ENCODE measurements at regions not wholly inside any gene's neighbourhood (a gene's known extent, or its start where the extent isn't known, plus 50 kb on each side); places are given as distances from the start of the nearest gene placed in this dataset.
"Not testable (repeated sequence)": the region's sequence is repeated elsewhere in the genome, so short reads cannot be mapped to it uniquely, and the experiment has no call there.

GRCh38 chr2:163951312-163951711 lies 215.5 kb upstream of the FIGN start:
- FAIRE-seq (no peak), DNase-seq (no peak)
- Histone ChIP-seq H3K4me3 (ENCODE audit: low read depth in 1 of 3, low read length in 3 of 3) (no peak overlapping the region), H3K27me3 (ENCODE audit: control insufficient read depth in 3 of 3, insufficient read depth in 3 of 3, low read length in 3 of 3) (no peaks in the 10 kb centered on the region), H3K9me3 (ENCODE audit: control insufficient read depth in 2 of 2, insufficient read depth in 1 of 2, low read depth in 1 of 2, low read length in 1 of 2) (no peaks in the 10 kb centered on the region), H3K36me3 (ENCODE audit: control insufficient read depth in 3 of 3, insufficient read depth in 2 of 3, low read depth in 1 of 3, low read length in 3 of 3) (no peaks in the 10 kb centered on the region), H3K4me1 (ENCODE audit: control insufficient read depth in 3 of 3, insufficient read depth in 2 of 3, low read depth in 1 of 3, low read length in 2 of 3) (no peaks in the 10 kb centered on the region), H3K27ac (ENCODE audit: low read depth in 1 of 3, low read length in 2 of 3) (no peak overlapping the region)

GRCh38 chr2:163949693-163950092 lies 213.9 kb upstream of the FIGN start:
- H3K9me3 ChIP-seq (ENCODE audit: control insufficient read depth in 2 of 2, insufficient read depth in 1 of 2, low read depth in 1 of 2, low read length in 1 of 2), result no peaks in the 10 kb centered on the region
- no peak overlapping the region for H3K4me3 ChIP-seq (ENCODE audit: low read depth in 1 of 3, low read length in 3 of 3)
- H3K27me3 ChIP-seq (ENCODE audit: control insufficient read depth in 3 of 3, insufficient read depth in 3 of 3, low read length in 3 of 3), result no peaks in the 10 kb centered on the region
- FAIRE-seq (no peak), DNase-seq (no peak)
- H3K4me1 ChIP-seq (ENCODE audit: control insufficient read depth in 3 of 3, insufficient read depth in 2 of 3, low read depth in 1 of 3, low read length in 2 of 3), result no peaks in the 10 kb centered on the region
- no peaks in the 10 kb centered on the region for H3K36me3 ChIP-seq (ENCODE audit: control insufficient read depth in 3 of 3, insufficient read depth in 2 of 3, low read depth in 1 of 3, low read length in 3 of 3)
- no peak overlapping the region for H3K27ac ChIP-seq (ENCODE audit: low read depth in 1 of 3, low read length in 2 of 3)

- Histone ChIP-seq H3K36me3 (ENCODE audit: control insufficient read depth in 3 of 3, insufficient read depth in 2 of 3, low read depth in 1 of 3, low read length in 3 of 3) (no peaks in the 10 kb centered on the region), H3K4me1 (ENCODE audit: control insufficient read depth in 3 of 3, insufficient read depth in 2 of 3, low read depth in 1 of 3, low read length in 2 of 3) (no peaks in the 10 kb centered on the region), H3K4me3 (ENCODE audit: low read depth in 1 of 3, low read length in 3 of 3) (no peak overlapping the region), H3K9me3 (ENCODE audit: control insufficient read depth in 2 of 2, insufficient read depth in 1 of 2, low read depth in 1 of 2, low read length in 1 of 2) (no peaks in the 10 kb centered on the region), H3K27ac (ENCODE audit: low read depth in 1 of 3, low read length in 2 of 3) (no peak overlapping the region), H3K27me3 (ENCODE audit: control insufficient read depth in 3 of 3, insufficient read depth in 3 of 3, low read length in 3 of 3) (no peaks in the 10 kb centered on the region)
- 88 to 92% (median 90%) methylated on average over 4 of the region's 4 CpGs for WGBS, 3 donors
- FAIRE-seq, result no peak
- no peak for DNase-seq
Observed at GRCh38 chr2:163944347-163944737, 208.5 kb upstream of the FIGN start.

- no peak overlapping the region for H3K4me3 ChIP-seq (ENCODE audit: low read depth in 1 of 3, low read length in 3 of 3)
- no peak for FAIRE-seq
- WGBS, 3 donors, result 52 to 70% (median 58%) methylated on average over 9 of the region's 9 CpGs
Observed at GRCh38 chr2:163943403-163944346, 207.9 kb upstream of the FIGN start.

GRCh38 chr2:163934131-163934530 lies 198.3 kb upstream of the FIGN start:
- DNase-seq, result no peak
- no peak overlapping the region for H3K27ac ChIP-seq (ENCODE audit: low read depth in 1 of 3, low read length in 2 of 3)
- H3K4me1 ChIP-seq (ENCODE audit: control insufficient read depth in 3 of 3, insufficient read depth in 2 of 3, low read depth in 1 of 3, low read length in 2 of 3), result no peaks in the 10 kb centered on the region
- no peaks in the 10 kb centered on the region for H3K27me3 ChIP-seq (ENCODE audit: control insufficient read depth in 3 of 3, insufficient read depth in 3 of 3, low read length in 3 of 3)
- no peak for FAIRE-seq
- H3K9me3 ChIP-seq (ENCODE audit: control insufficient read depth in 2 of 2, insufficient read depth in 1 of 2, low read depth in 1 of 2, low read length in 1 of 2), result no peaks in the 10 kb centered on the region
- H3K4me3 ChIP-seq (ENCODE audit: low read depth in 1 of 3, low read length in 3 of 3), result no peak overlapping the region
- no peaks in the 10 kb centered on the region for H3K36me3 ChIP-seq (ENCODE audit: control insufficient read depth in 3 of 3, insufficient read depth in 2 of 3, low read depth in 1 of 3, low read length in 3 of 3)

More at GRCh38 chr2:163943403-163944346, 207.9 kb upstream of the FIGN start:
- no peaks in the 10 kb centered on the region for H3K36me3 ChIP-seq (ENCODE audit: control insufficient read depth in 3 of 3, insufficient read depth in 2 of 3, low read depth in 1 of 3, low read length in 3 of 3)
- no peaks in the 10 kb centered on the region for H3K4me1 ChIP-seq (ENCODE audit: control insufficient read depth in 3 of 3, insufficient read depth in 2 of 3, low read depth in 1 of 3, low read length in 2 of 3)
- no peaks in the 10 kb centered on the region for H3K9me3 ChIP-seq (ENCODE audit: control insufficient read depth in 2 of 2, insufficient read depth in 1 of 2, low read depth in 1 of 2, low read length in 1 of 2)
- no peak overlapping the region for H3K27ac ChIP-seq (ENCODE audit: low read depth in 1 of 3, low read length in 2 of 3)
- DNase-seq, result no peak
- H3K27me3 ChIP-seq (ENCODE audit: control insufficient read depth in 3 of 3, insufficient read depth in 3 of 3, low read length in 3 of 3), result no peaks in the 10 kb centered on the region

- no peaks in the 10 kb centered on the region for H3K36me3 ChIP-seq (ENCODE audit: control insufficient read depth in 3 of 3, insufficient read depth in 2 of 3, low read depth in 1 of 3, low read length in 3 of 3)
- no peaks in the 10 kb centered on the region for H3K9me3 ChIP-seq (ENCODE audit: control insufficient read depth in 2 of 2, insufficient read depth in 1 of 2, low read depth in 1 of 2, low read length in 1 of 2)
- no peaks in the 10 kb centered on the region for H3K27me3 ChIP-seq (ENCODE audit: control insufficient read depth in 3 of 3, insufficient read depth in 3 of 3, low read length in 3 of 3)
- no peak overlapping the region for H3K4me3 ChIP-seq (ENCODE audit: low read depth in 1 of 3, low read length in 3 of 3)
- no peak overlapping the region for H3K27ac ChIP-seq (ENCODE audit: low read depth in 1 of 3, low read length in 2 of 3)
- WGBS, 3 donors, result 69 to 80% (median 71%) methylated on average over 5 of the region's 5 CpGs
- DNase-seq (no peak), FAIRE-seq (no peak)
- H3K4me1 ChIP-seq (ENCODE audit: control insufficient read depth in 3 of 3, insufficient read depth in 2 of 3, low read depth in 1 of 3, low read length in 2 of 3), result no peaks in the 10 kb centered on the region
Observed at GRCh38 chr2:163919717-163920116, 183.9 kb upstream of the FIGN start.

- DNase-seq; H3K27me3 ChIP-seq (ENCODE audit: control insufficient read depth in 3 of 3, insufficient read depth in 3 of 3, low read length in 3 of 3); H3K4me3 ChIP-seq (ENCODE audit: low read depth in 1 of 3, low read length in 3 of 3); H3K9me3 ChIP-seq (ENCODE audit: control insufficient read depth in 2 of 2, insufficient read depth in 1 of 2, low read depth in 1 of 2, low read length in 1 of 2); H3K4me1 ChIP-seq (ENCODE audit: control insufficient read depth in 3 of 3, insufficient read depth in 2 of 3, low read depth in 1 of 3, low read length in 2 of 3); H3K36me3 ChIP-seq (ENCODE audit: control insufficient read depth in 3 of 3, insufficient read depth in 2 of 3, low read depth in 1 of 3, low read length in 3 of 3); H3K27ac ChIP-seq (ENCODE audit: low read depth in 1 of 3, low read length in 2 of 3); FAIRE-seq: not testable (repeated sequence)
- 91 to 98% (median 95%) methylated on average over 19 of the region's 19 CpGs for WGBS, 3 donors
Observed at GRCh38 chr2:163914486-163914885, 178.7 kb upstream of the FIGN start.

GRCh38 chr2:163913532-163913944 lies 177.7 kb upstream of the FIGN start:
- H3K27me3 ChIP-seq (ENCODE audit: control insufficient read depth in 3 of 3, insufficient read depth in 3 of 3, low read length in 3 of 3); H3K27ac ChIP-seq (ENCODE audit: low read depth in 1 of 3, low read length in 2 of 3); H3K9me3 ChIP-seq (ENCODE audit: control insufficient read depth in 2 of 2, insufficient read depth in 1 of 2, low read depth in 1 of 2, low read length in 1 of 2); H3K4me3 ChIP-seq (ENCODE audit: low read depth in 1 of 3, low read length in 3 of 3); H3K36me3 ChIP-seq (ENCODE audit: control insufficient read depth in 3 of 3, insufficient read depth in 2 of 3, low read depth in 1 of 3, low read length in 3 of 3); H3K4me1 ChIP-seq (ENCODE audit: control insufficient read depth in 3 of 3, insufficient read depth in 2 of 3, low read depth in 1 of 3, low read length in 2 of 3); FAIRE-seq; DNase-seq: not testable (repeated sequence)
- 84 to 91% (median 84%) methylated on average over 28 to 32 of the region's 32 CpGs for WGBS, 3 donors
